IMR-90 (cell line): ENCODE measurements at regions not wholly inside any gene's neighbourhood (a gene's known extent, or its start where the extent isn't known, plus 50 kb on each side); places are given as distances from the start of the nearest gene placed in this dataset.

Experiments used
- ATAC-seq: fragments of 200-7000 bp; cut with Tn5 transposase; 2 replicates; pipeline ENCODE4 v1.9.1; 2020; ENCODE audit warnings: low read depth, mild to moderate bottlenecking, moderate library complexity
- BruUV-seq: library from RNA; stranded (reverse); fragments of 400-500 nt; replicated peaks from 2 replicates; lab custom pipeline; 2021; lab: Mats Ljungman, UMichigan
- CTCF ChIA-PET: fragments of 300-600 bp; formaldehyde crosslinking; extraction: SDS; loops from one replicate; lab custom pipeline; 2021; ENCODE audit warnings: antibody characterized with exemption; lab: Yijun Ruan, JAX
- POLR2A ChIA-PET: fragments of 300-600 bp; sonication (Branson Sonifier 250); formaldehyde crosslinking; loops from one replicate; lab custom pipeline; 2022; ENCODE audit warnings: antibody characterized with exemption; ENCODE audit not compliant: unreplicated experiment; lab: Charles Lee
- DNase-seq: peaks from one replicate; pipeline ENCODE4 v3.0.0; 2013
- H2AFZ ChIP-seq: replicated peaks from 2 replicates; pipeline ENCODE3; 2013; ENCODE audit warnings: low read length, mild to moderate bottlenecking; ENCODE audit not compliant: poor library complexity
- H2AK5ac ChIP-seq: 2 replicates; pipeline ENCODE4 v1.6.1; 2013; ENCODE audit warnings: low read depth, low read length, inconsistent platforms
- H2AK9ac ChIP-seq: replicated peaks from 2 replicates; pipeline ENCODE3; 2013; ENCODE audit warnings: mild to moderate bottlenecking, low read depth, low read length, moderate library complexity; ENCODE audit not compliant: poor library complexity
- H2BK120ac ChIP-seq: 2 replicates; pipeline ENCODE4 v1.6.1; 2013; ENCODE audit warnings: low read depth, low read length, inconsistent platforms
- H2BK15ac ChIP-seq: 3 replicates; pipeline ENCODE4 v1.6.1; 2013; ENCODE audit warnings: low read depth, low read length, inconsistent platforms
- H2BK20ac ChIP-seq: 2 replicates; pipeline ENCODE4 v1.6.1; 2013; ENCODE audit warnings: low read depth, mild to moderate bottlenecking, inconsistent platforms, low read length, moderate library complexity
- H2BK5ac ChIP-seq: 2 replicates; pipeline ENCODE4 v1.6.1; 2013; ENCODE audit warnings: mild to moderate bottlenecking, low read depth, low read length, inconsistent platforms; ENCODE audit not compliant: poor library complexity, severe bottlenecking
- H3K14ac ChIP-seq: replicated peaks from 2 replicates; pipeline ENCODE4 v1.6.1; 2013; ENCODE audit warnings: low read depth, low read length, inconsistent platforms
- H3K18ac ChIP-seq: 2 replicates; pipeline ENCODE4 v1.6.1; 2013; ENCODE audit warnings: low read depth, low read length, control low read depth
- H3K23ac ChIP-seq: 2 replicates; pipeline ENCODE4 v1.6.1; 2013; ENCODE audit warnings: low read depth, low read length, inconsistent platforms
- H3K27ac ChIP-seq: 2 replicates; pipeline ENCODE4 v1.5.1; 2013; ENCODE audit warnings: mild to moderate bottlenecking, control low read depth, low read length; ENCODE audit not compliant: insufficient read depth
- H3K27me3 ChIP-seq: 2 replicates; pipeline ENCODE4 v1.6.1; 2013; ENCODE audit warnings: low read length; ENCODE audit not compliant: control insufficient read depth, insufficient read depth
- H3K36me3 ChIP-seq: 2 replicates; pipeline ENCODE4 v1.6.1; 2013; ENCODE audit warnings: low read length, mixed read lengths; ENCODE audit not compliant: control insufficient read depth, insufficient read depth
- H3K4ac ChIP-seq: 2 replicates; pipeline ENCODE4 v1.6.1; 2013; ENCODE audit warnings: low read depth, low read length, inconsistent platforms
- H3K4me1 ChIP-seq: 2 replicates; pipeline ENCODE4 v1.6.1; 2013; ENCODE audit warnings: low read length, mixed read lengths; ENCODE audit not compliant: control insufficient read depth, insufficient read depth
- H3K4me2 ChIP-seq: 2 replicates; pipeline ENCODE4 v1.6.1; 2013; ENCODE audit warnings: low read depth, mild to moderate bottlenecking, control low read depth, low read length, moderate library complexity
- H3K4me3 ChIP-seq: 2 replicates; pipeline ENCODE4 v1.5.1; 2013; ENCODE audit warnings: low read depth, mild to moderate bottlenecking, control low read depth, low read length, moderate library complexity; ENCODE audit not compliant: insufficient read depth
- H3K56ac ChIP-seq: 2 replicates; pipeline ENCODE4 v1.6.1; 2013; ENCODE audit warnings: low read length, inconsistent platforms; ENCODE audit not compliant: insufficient read depth; ENCODE audit errors: extremely low read depth
- H3K79me1 ChIP-seq, 2 experiments: 2 replicates each; pipeline ENCODE4 v1.6.1; 2013; ENCODE audit warnings: low read length in 2 of 2, inconsistent platforms in 1 of 2, low read depth in 1 of 2
- H3K9ac ChIP-seq: 2 replicates; pipeline ENCODE4 v1.6.1; 2013; ENCODE audit warnings: low read depth, low read length, control low read depth
- H3K9me1 ChIP-seq: 2 replicates; pipeline ENCODE4 v1.6.1; 2013; ENCODE audit warnings: low read length, inconsistent platforms; ENCODE audit not compliant: insufficient read depth
- H3K9me3 ChIP-seq: 2 replicates; pipeline ENCODE4 v1.6.1; 2013; ENCODE audit warnings: low read length; ENCODE audit not compliant: control insufficient read depth, insufficient read depth
- H4K20me1 ChIP-seq: 2 replicates; pipeline ENCODE4 v1.6.1; 2013; ENCODE audit warnings: low read length, inconsistent platforms; ENCODE audit not compliant: insufficient read depth
- H4K5ac ChIP-seq: 2 replicates; pipeline ENCODE4 v1.6.1; 2013; ENCODE audit warnings: mild to moderate bottlenecking, low read depth, low read length, control low read depth
- H4K8ac ChIP-seq, 2 experiments: 2 replicates each; pipeline ENCODE4 v1.6.1; 2013; ENCODE audit warnings: low read depth in 2 of 2, low read length in 2 of 2, control low read depth in 1 of 2, inconsistent platforms in 1 of 2
- H4K91ac ChIP-seq: 2 replicates; pipeline ENCODE4 v1.6.1; 2013; ENCODE audit warnings: low read depth, low read length, inconsistent platforms; ENCODE audit not compliant: insufficient read depth
- dilution Hi-C: fragments of 300-500 bp; cut with HindIII; formaldehyde crosslinking; loops from one replicate; pipeline ENCODE4 v1.14.3; 2018; ENCODE audit warnings: low sequenced_read_pairs; ENCODE audit not compliant: unreplicated experiment
- in situ Hi-C: fragments of 300-500 bp; cut with MboI; formaldehyde crosslinking; loops from 3 replicates; pipeline ENCODE4 v1.14.3; 2019; ENCODE audit warnings: low sequenced_read_pairs, inconsistent platforms, mixed read lengths
- intact Hi-C: fragments of 100-400 bp; cut with micrococcal nuclease; formaldehyde crosslinking; loops from 2 replicates; pipeline ENCODE4 v1.10.0; 2022
- TF ChIP-seq, protein P1 (sequence below): conservative IDR thresholded peaks from 2 replicates; pipeline ENCODE4 v1.5.1; 2012; ENCODE audit warnings: mild to moderate bottlenecking, low read depth, low read length, improper control_type of control experiment

GRCh38 chr4:79213010-79213409 is 112.9 kb downstream of the NAA11 start:
- no peak overlapping the region for H2BK5ac ChIP-seq
- no peaks in the 10 kb centered on the region for H3K79me1 ChIP-seq
- no peaks in the 10 kb centered on the region for H3K9me1 ChIP-seq
- no peaks in the 10 kb centered on the region for H3K9me3 ChIP-seq
- H3K4me3 ChIP-seq: no peak overlapping the region
- no peak overlapping the region for H3K23ac ChIP-seq
- no peak overlapping the region for H3K56ac ChIP-seq
- no peak overlapping the region for H2BK15ac ChIP-seq
- no peak overlapping the region for H3K4me2 ChIP-seq
- no peak overlapping the region for H2AK9ac ChIP-seq
- DNase-seq (no peak), ATAC-seq (no peak)
- no peak overlapping the region for H2BK120ac ChIP-seq
- H3K27me3 ChIP-seq: no peaks in the 10 kb centered on the region
- no peak overlapping the region for H3K14ac ChIP-seq
- no peak overlapping the region for H3K4ac ChIP-seq
- H2AFZ ChIP-seq: no peak overlapping the region
- no peaks in the 10 kb centered on the region for H3K36me3 ChIP-seq
- ChIA-PET CTCF (interaction anchor here (0.9 to 1.0 kb wide), 2 partner anchors 16 to 160 kb away, joined by 3 read pairs; no protein-coding TSS in a partner anchor), POLR2A (no interaction called here)
- no TSS peak for BruUV-seq
- no peaks in the 10 kb centered on the region for H4K20me1 ChIP-seq
- H3K27ac ChIP-seq: no peak overlapping the region
- no peak overlapping the region for H4K91ac ChIP-seq
- H4K5ac ChIP-seq: no peak overlapping the region
- TF ChIP-seq, protein P1, sequence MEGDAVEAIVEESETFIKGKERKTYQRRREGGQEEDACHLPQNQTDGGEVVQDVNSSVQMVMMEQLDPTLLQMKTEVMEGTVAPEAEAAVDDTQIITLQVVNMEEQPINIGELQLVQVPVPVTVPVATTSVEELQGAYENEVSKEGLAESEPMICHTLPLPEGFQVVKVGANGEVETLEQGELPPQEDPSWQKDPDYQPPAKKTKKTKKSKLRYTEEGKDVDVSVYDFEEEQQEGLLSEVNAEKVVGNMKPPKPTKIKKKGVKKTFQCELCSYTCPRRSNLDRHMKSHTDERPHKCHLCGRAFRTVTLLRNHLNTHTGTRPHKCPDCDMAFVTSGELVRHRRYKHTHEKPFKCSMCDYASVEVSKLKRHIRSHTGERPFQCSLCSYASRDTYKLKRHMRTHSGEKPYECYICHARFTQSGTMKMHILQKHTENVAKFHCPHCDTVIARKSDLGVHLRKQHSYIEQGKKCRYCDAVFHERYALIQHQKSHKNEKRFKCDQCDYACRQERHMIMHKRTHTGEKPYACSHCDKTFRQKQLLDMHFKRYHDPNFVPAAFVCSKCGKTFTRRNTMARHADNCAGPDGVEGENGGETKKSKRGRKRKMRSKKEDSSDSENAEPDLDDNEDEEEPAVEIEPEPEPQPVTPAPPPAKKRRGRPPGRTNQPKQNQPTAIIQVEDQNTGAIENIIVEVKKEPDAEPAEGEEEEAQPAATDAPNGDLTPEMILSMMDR: no peak
- intact Hi-C loops: no loop called here
- no peak overlapping the region for H2BK20ac ChIP-seq
- dilution Hi-C loops: no loop called here
- H2AK5ac ChIP-seq: no peak overlapping the region
- in situ Hi-C loops: no loop called here
- H3K4me1 ChIP-seq: no peaks in the 10 kb centered on the region
- no peak overlapping the region for H3K18ac ChIP-seq
- no peak overlapping the region for H3K9ac ChIP-seq
- no peak overlapping the region for H4K8ac ChIP-seq
